ENCODE measurements at regions not wholly inside any gene's neighbourhood (a gene's known extent, or its start where the extent isn't known, plus 50 kb on each side); places are given as distances from the start of the nearest gene placed in this dataset.

- H3K27ac ChIP-seq = no peak overlapping the region
- no peak overlapping the region for H3K4me3 ChIP-seq
- peaks cover 22% of the 10 kb centered on the region for H3K4me1 ChIP-seq (ENCODE audit: low read depth)
- H3K9me3 ChIP-seq (ENCODE audit: low read depth) = no peaks in the 10 kb centered on the region
- H3K27me3 ChIP-seq = no peaks in the 10 kb centered on the region
- no peaks in the 10 kb centered on the region for H3K36me3 ChIP-seq
- no peak for DNase-seq (ENCODE audit: low read depth in 1 of 2, low spot score in 1 of 2)
- TF ChIP-seq CTCF (IDR thresholded peaks at IDR 0.05; ENCODE audit: low read depth, low read length) = no peak
Observed at GRCh38 chr13:44011036-44011435, 131.3 kb downstream of the LACC1 start.

DNA sequence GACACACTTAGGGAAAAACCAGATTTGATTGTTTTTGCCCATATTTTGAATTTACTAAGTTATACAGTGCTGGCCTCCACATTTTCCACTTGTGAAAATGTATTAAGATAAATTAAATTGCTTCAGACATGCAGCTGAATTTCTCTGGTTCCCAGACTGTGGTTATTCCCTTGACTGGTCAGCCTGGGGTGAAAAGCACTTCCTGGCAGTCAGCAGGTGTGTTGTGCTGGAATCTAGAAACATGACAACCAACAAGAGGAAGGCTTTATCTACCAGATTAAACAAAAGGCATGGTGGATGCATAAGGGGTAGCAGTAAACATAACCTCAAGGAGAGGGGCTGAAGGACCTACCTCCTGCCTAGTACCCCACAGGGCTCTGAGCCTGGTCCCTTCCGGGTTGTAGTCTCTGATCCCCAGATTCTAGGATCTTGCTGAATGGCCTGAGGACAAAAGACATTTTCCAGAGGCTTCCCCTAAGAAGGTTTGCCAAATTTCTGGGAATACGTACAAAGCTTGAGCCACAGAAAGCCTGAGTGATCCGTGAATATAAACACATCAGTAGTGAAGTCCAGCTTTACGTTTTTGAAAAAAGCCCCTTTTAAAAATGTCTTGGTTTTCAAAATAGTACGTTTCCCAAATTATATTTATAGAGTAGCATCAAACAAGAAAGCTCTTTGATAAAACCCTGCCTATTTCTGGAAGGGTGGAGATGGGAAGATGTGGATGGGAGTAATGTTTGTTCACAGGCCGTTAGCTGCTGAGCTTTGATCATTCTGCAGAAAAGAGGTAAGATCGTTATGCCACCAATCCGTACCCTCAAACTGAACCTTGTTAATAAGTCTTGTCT, 133.4 kb downstream of the LACC1 start:
- no peak for TF ChIP-seq CTCF (IDR thresholded peaks at IDR 0.05; ENCODE audit: low read depth, low read length)
- Histone ChIP-seq H3K4me3 (no peak overlapping the region), H3K9me3 (ENCODE audit: low read depth) (no peaks in the 10 kb centered on the region), H3K27ac (peak overlapping the region; percentile 16), H3K27me3 (no peaks in the 10 kb centered on the region), H3K4me1 (ENCODE audit: low read depth) (peaks cover 37% of the 10 kb centered on the region), H3K36me3 (no peaks in the 10 kb centered on the region)
- DNase-seq (ENCODE audit: low read depth in 1 of 2, low spot score in 1 of 2) = peak in 1 of 2 donors; percentile 12

- Histone ChIP-seq H3K4me1 (ENCODE audit: low read depth) (peaks cover 37% of the 10 kb centered on the region), H3K9me3 (ENCODE audit: low read depth) (no peaks in the 10 kb centered on the region), H3K27ac (peak overlapping the region; percentile 16), H3K27me3 (no peaks in the 10 kb centered on the region), H3K4me3 (no peak overlapping the region), H3K36me3 (no peaks in the 10 kb centered on the region)
- TF ChIP-seq CTCF (IDR thresholded peaks at IDR 0.05; ENCODE audit: low read depth, low read length) = no peak
- peak in 1 of 2 donors; percentile 50 for DNase-seq (ENCODE audit: low read depth in 1 of 2, low spot score in 1 of 2)
Observed at GRCh38 chr13:44013758-44014291, 134.1 kb downstream of the LACC1 start.

GRCh38 chr13:44014501-44014900, 134.8 kb downstream of the LACC1 start:
- no peaks in the 10 kb centered on the region for H3K9me3 ChIP-seq (ENCODE audit: low read depth)
- H3K27me3 ChIP-seq = no peaks in the 10 kb centered on the region

DNA sequence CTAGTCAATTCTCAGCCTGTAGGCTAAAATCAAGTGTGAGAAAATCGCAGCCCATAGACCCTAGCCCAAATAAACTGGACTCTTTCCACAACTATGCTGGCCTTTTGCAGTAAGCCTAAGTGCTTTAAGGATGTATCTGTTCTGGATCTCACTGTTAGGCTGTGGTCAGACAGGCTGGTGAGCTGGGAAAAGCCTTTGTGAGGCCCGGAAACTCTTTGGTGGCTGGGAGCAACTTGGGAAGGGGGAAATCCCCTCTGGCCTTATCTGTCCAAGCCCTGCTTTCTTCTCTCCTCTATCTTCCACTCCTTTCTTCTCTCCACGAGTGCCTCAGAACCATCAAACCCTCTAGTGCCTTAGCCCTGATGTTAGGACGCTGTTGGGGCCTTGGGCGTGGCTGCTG, 135.4 kb downstream of the LACC1 start:
- Histone ChIP-seq H3K27ac (peak overlapping the region; percentile 84), H3K9me3 (ENCODE audit: low read depth) (no peaks in the 10 kb centered on the region), H3K36me3 (no peaks in the 10 kb centered on the region), H3K4me3 (no peak overlapping the region), H3K4me1 (ENCODE audit: low read depth) (peaks cover 37% of the 10 kb centered on the region), H3K27me3 (no peaks in the 10 kb centered on the region)
- no peak for DNase-seq (ENCODE audit: low read depth in 1 of 2, low spot score in 1 of 2)
- TF ChIP-seq CTCF (IDR thresholded peaks at IDR 0.05; ENCODE audit: low read depth, low read length) = no peak

More at GRCh38 chr13:44014501-44014900, 134.8 kb downstream of the LACC1 start:
- Histone ChIP-seq H3K27ac (peak overlapping the region; percentile 84), H3K4me3 (no peak overlapping the region), H3K36me3 (no peaks in the 10 kb centered on the region), H3K4me1 (ENCODE audit: low read depth) (peaks cover 37% of the 10 kb centered on the region)
- no peak for TF ChIP-seq CTCF (IDR thresholded peaks at IDR 0.05; ENCODE audit: low read depth, low read length)
- no peak for DNase-seq (ENCODE audit: low read depth in 1 of 2, low spot score in 1 of 2)
